ENCODE measurements at regions not wholly inside any gene's neighbourhood (a gene's known extent, or its start where the extent isn't known, plus 50 kb on each side); places are given as distances from the start of the nearest gene placed in this dataset.

- H3K4me1 ChIP-seq (ENCODE audit: control insufficient read depth in 2 of 2, insufficient read depth in 2 of 2, low read length in 2 of 2) = peaks cover 4 to 5% of the 10 kb centered on the region in 2 donors
- H3K9ac ChIP-seq (ENCODE audit: low read length) = no peak overlapping the region
- no peaks in the 10 kb centered on the region for H3K9me3 ChIP-seq (ENCODE audit: control extremely low read depth in 1 of 3, control insufficient read depth in 2 of 3, insufficient read depth in 1 of 3, low read length in 2 of 3)
- Mint-ChIP-seq H3K9me3 (ENCODE audit: insufficient read depth) (no peaks in the 10 kb centered on the region), H3K27ac (no peak overlapping the region), H3K27me3 (no peaks in the 10 kb centered on the region), H3K4me1 (peaks cover 7% of the 10 kb centered on the region), H3K4me3 (no peak overlapping the region)
- no peak overlapping the region for H3K4me3 ChIP-seq (ENCODE audit: control extremely low read depth in 1 of 5, extremely low read depth in 1 of 5, insufficient read depth in 1 of 5, low read depth in 2 of 5, low read length in 4 of 5)
- intact Hi-C loops (cut with micrococcal nuclease) = loop anchor here (5.0 kb wide), 1 partner anchor 1738 kb away; no protein-coding TSS in a partner anchor
- H4K20me1 ChIP-seq (ENCODE audit: control insufficient read depth, insufficient read depth, low read length, poor library complexity, severe bottlenecking) = no peaks in the 10 kb centered on the region
- CTCF ChIA-PET = interaction anchor here (0.6 to 1.0 kb wide), 2 partner anchors 560 to 1014 kb away, joined by 4 read pairs; no protein-coding TSS in a partner anchor
- no peak for DNase-seq
- no peak overlapping the region for H2AFZ ChIP-seq (ENCODE audit: insufficient read depth, low read depth, low read length, poor library complexity, severe bottlenecking)
- H3K36me3 ChIP-seq (replicated peaks in 1 of 2; ENCODE audit: control extremely low read depth in 1 of 2, control insufficient read depth in 1 of 2, extremely low read depth in 1 of 2, insufficient read depth in 2 of 2, low read length in 1 of 2) = no peaks in the 10 kb centered on the region
- ATAC-seq (ENCODE audit: low read depth) = no peak
- no peak overlapping the region for H3K4me2 ChIP-seq (replicated peaks; ENCODE audit: low read depth, low read length, poor library complexity, severe bottlenecking)
- H3K27me3 ChIP-seq (replicated peaks in 1 of 4; ENCODE audit: control extremely low read depth in 1 of 4, control insufficient read depth in 3 of 4, insufficient read depth in 4 of 4, low read length in 3 of 4) = no peaks in the 10 kb centered on the region
- peak; percentile 21 for TF ChIP-seq CTCF (IDR thresholded peaks at IDR 0.05)
- no peak for TF ChIP-seq EZH2 (IDR thresholded peaks at IDR 0.05; ENCODE audit: borderline replicate concordance, insufficient read depth, low read depth, low read length, poor library complexity, severe bottlenecking)
- no CpG with 5 or more reads among the region's 1 CpG for WGBS (ENCODE audit: insufficient coverage)
- H3K27ac ChIP-seq (ENCODE audit: low read length in 2 of 2) = no peak overlapping the region
- POLR2A ChIA-PET = no interaction called here
- no peaks in the 10 kb centered on the region for H3K79me2 ChIP-seq (ENCODE audit: control insufficient read depth, insufficient read depth, low read length)
Measured at GRCh38 chr2:59584958-59585357, 968.5 kb downstream of the BCL11A start.

- no peaks in the 10 kb centered on the region for H3K9me3 Mint-ChIP-seq (ENCODE audit: insufficient read depth)
- 100% methylated on average over 2 of the region's 3 CpGs for WGBS (ENCODE audit: insufficient coverage)
- no peak overlapping the region for H3K4me3 Mint-ChIP-seq
- Histone ChIP-seq H3K79me2 (ENCODE audit: control insufficient read depth, insufficient read depth, low read length) (no peaks in the 10 kb centered on the region), H3K4me3 (ENCODE audit: control extremely low read depth in 1 of 5, extremely low read depth in 1 of 5, insufficient read depth in 1 of 5, low read depth in 2 of 5, low read length in 4 of 5) (no peak overlapping the region), H3K9me3 (ENCODE audit: control extremely low read depth in 1 of 3, control insufficient read depth in 2 of 3, insufficient read depth in 1 of 3, low read length in 2 of 3) (no peaks in the 10 kb centered on the region), H3K36me3 (replicated peaks in 1 of 2; ENCODE audit: control extremely low read depth in 1 of 2, control insufficient read depth in 1 of 2, extremely low read depth in 1 of 2, insufficient read depth in 2 of 2, low read length in 1 of 2) (no peaks in the 10 kb centered on the region), H3K27ac (ENCODE audit: low read length in 2 of 2) (no peak overlapping the region), H4K20me1 (ENCODE audit: control insufficient read depth, insufficient read depth, low read length, poor library complexity, severe bottlenecking) (no peaks in the 10 kb centered on the region), H3K4me1 (ENCODE audit: control insufficient read depth in 2 of 2, insufficient read depth in 2 of 2, low read length in 2 of 2) (peaks cover 4 to 5% of the 10 kb centered on the region in 2 donors), H2AFZ (ENCODE audit: insufficient read depth, low read depth, low read length, poor library complexity, severe bottlenecking) (no peak overlapping the region), H3K4me2 (replicated peaks; ENCODE audit: low read depth, low read length, poor library complexity, severe bottlenecking) (no peak overlapping the region), H3K27me3 (replicated peaks in 1 of 4; ENCODE audit: control extremely low read depth in 1 of 4, control insufficient read depth in 3 of 4, insufficient read depth in 4 of 4, low read length in 3 of 4) (no peaks in the 10 kb centered on the region), H3K9ac (ENCODE audit: low read length) (no peak overlapping the region)
- no peak for ATAC-seq (ENCODE audit: low read depth)
- intact Hi-C loops (cut with micrococcal nuclease) = no loop called here
- peaks cover 7% of the 10 kb centered on the region for H3K4me1 Mint-ChIP-seq
- ChIA-PET CTCF (interaction anchor here (0.8 kb wide), 1 partner anchor 90 kb away, joined by 4 read pairs; no protein-coding TSS in a partner anchor), POLR2A (no interaction called here)
- peak; percentile 8 for DNase-seq
- no peak overlapping the region for H3K27ac Mint-ChIP-seq
- H3K27me3 Mint-ChIP-seq = peaks cover 5% of the 10 kb centered on the region
- TF ChIP-seq EZH2 (IDR thresholded peaks at IDR 0.05; ENCODE audit: borderline replicate concordance, insufficient read depth, low read depth, low read length, poor library complexity, severe bottlenecking) (no peak), CTCF (IDR thresholded peaks at IDR 0.05) (no peak)
Measured at GRCh38 chr2:59583173-59583765, 970.2 kb downstream of the BCL11A start.
